GM13977 (cell line): ENCODE measurements at regions not wholly inside any gene's neighbourhood (a gene's known extent, or its start where the extent isn't known, plus 50 kb on each side); places are given as distances from the start of the nearest gene placed in this dataset.

Experiments
- DNase-seq: peaks from one replicate; pipeline ENCODE4 v3.0.0; 2012; ENCODE audit warnings: low spot score
- in situ Hi-C: fragments of 300-500 bp; cut with MboI; formaldehyde crosslinking; loops from one replicate; pipeline ENCODE4 v1.12.0; 2022; ENCODE audit warnings: low sequenced_read_pairs, low pct_unique_long_range_greater_than_20kb, mixed read lengths, inconsistent platforms; ENCODE audit not compliant: unreplicated experiment
- TF ChIP-seq, protein P1 (sequence below): IDR thresholded peaks from 2 replicates; pipeline ENCODE4 v1.5.1; 2012; ENCODE audit warnings: mild to moderate bottlenecking, control low read depth; ENCODE audit not compliant: insufficient read depth; ENCODE audit errors: extremely low read depth, missing control alignments

DNA sequence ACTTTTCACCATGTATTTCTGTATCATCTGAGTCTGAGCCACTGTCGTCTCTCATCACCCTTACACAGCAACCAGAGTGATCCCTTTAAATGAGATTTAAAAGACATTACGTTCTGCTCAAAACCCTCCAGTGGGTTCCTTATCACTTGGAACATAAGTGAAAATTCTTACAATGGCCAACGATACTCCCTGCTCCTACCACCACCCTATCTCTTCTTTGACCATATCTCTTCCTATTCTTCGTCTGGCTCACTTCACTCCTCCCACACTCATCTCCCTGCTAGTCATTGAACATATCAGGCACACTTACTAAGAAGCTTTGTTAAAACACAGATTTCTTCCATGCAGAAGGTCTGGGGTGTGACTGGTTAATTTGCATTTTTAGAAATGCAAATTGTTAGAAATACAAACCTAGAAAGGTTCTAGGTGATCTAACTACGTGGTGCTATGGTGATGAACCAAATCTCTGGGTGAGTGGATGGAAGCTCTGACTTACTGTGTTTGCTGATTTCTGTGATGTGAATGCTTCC, 166.6 kb upstream of the CD180 start:
- in situ Hi-C loops: no loop called here
- TF ChIP-seq, protein P1, sequence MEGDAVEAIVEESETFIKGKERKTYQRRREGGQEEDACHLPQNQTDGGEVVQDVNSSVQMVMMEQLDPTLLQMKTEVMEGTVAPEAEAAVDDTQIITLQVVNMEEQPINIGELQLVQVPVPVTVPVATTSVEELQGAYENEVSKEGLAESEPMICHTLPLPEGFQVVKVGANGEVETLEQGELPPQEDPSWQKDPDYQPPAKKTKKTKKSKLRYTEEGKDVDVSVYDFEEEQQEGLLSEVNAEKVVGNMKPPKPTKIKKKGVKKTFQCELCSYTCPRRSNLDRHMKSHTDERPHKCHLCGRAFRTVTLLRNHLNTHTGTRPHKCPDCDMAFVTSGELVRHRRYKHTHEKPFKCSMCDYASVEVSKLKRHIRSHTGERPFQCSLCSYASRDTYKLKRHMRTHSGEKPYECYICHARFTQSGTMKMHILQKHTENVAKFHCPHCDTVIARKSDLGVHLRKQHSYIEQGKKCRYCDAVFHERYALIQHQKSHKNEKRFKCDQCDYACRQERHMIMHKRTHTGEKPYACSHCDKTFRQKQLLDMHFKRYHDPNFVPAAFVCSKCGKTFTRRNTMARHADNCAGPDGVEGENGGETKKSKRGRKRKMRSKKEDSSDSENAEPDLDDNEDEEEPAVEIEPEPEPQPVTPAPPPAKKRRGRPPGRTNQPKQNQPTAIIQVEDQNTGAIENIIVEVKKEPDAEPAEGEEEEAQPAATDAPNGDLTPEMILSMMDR: no peak
- no peak for DNase-seq

DNA sequence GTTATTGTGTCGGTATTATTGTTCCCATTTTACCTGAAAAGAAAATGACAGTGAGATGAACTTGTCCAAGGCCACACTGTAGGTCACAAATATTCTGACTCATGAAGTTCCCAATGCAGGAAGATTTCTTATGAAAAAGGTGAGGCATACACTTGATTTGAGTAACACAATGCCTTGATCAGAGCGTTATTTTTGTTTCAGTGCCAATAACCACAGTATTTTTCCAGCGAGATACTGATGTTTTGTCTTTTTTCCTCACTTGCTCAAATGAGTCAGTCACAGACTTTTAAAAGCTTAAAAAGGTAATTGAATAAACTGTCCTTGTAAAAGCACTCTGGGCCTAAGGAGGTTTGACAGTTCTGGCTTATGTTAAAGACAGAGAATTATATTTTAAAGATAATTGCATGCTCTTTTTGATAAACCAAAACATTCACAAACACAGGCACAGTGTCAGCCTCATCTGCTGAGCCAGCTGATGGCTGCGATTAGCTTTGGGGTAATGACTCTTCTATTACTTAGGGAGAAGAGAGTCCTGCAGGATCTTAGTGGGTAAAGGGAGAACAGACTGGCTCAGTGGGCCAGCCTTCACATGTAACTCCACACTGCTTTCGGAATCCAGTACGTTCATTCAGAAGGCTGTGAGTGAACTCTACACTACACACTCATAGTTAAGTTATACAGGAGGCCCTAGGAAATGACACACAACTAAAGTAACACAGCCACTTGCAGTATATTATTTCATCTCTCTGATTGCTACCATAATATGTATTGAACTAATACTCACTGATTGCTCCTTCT, 165.5 kb upstream of the CD180 start:
- no peak for DNase-seq
- in situ Hi-C loops: no loop called here
- TF ChIP-seq, protein P1: no peak

DNA sequence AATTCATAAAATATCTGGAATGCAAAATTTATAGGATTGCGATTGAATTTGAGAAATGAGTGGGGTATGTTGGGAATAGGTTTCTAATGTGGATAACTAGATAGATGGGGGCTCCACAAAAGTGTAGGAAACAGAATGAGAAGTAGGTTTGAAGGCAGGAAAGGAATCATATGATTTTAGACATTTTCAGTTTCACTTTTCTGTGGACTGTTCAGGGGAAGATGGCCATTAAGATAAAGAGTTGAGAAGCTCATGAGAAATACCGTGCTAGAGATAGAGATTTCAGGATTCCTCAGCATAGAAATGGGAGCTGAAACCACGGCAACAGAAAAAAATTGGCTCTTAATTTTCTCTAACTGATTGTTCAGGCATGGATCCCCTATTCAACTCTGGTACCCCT, 163.4 kb upstream of the CD180 start:
- no peak for DNase-seq
- TF ChIP-seq, protein P1: no peak
- in situ Hi-C loops: no loop called here

DNA sequence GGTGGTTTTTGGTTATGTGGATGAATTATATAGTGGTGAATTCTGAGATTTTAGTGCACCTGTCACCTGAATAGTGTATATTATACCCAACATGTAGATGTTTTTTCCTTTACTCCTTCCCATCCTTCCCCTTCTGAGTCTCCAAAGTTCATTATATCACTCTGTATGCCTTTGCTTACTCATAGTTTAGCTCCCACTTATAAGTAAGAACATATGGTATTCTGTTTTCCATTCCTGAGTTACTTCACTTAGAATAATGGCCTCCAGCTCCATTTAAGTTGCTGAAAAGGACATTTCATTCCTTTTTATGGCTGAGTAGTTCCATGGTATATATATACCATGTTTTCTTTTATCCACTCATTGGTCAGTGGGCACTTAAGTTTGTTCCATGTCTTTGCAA, 161.6 kb upstream of the CD180 start:
- DNase-seq: no peak
- TF ChIP-seq, protein P1: no peak
- in situ Hi-C loops: no loop called here

DNA sequence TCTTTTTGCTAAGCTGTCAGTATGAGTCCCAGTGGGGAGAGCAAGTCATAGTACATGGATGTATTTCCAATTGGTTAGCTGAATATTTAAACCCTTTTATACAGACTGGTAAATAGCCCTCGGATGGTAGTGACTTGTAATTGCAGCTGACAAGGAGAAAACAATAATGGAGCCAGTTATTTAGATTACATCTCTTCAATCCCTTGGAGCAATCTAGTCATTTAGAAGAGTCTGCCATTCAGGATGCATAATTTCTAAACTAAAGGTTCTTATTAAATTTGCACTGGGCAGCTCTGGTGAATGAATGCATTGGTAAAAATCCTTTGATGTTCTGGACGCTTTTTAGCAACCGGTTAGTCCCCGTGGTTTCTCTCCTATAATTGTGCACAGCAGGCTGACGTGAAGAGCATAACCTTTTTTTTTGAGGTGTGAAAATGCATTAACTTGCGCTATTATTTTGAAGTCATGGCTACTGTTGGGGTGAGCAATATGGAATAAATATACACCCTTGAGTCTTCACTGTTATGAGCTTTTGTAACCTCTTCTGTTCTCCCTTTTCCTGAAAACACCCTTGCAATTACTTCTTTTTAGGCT, 158.6 kb upstream of the CD180 start:
- TF ChIP-seq, protein P1: no peak
- no peak for DNase-seq
- in situ Hi-C loops: no loop called here

DNA sequence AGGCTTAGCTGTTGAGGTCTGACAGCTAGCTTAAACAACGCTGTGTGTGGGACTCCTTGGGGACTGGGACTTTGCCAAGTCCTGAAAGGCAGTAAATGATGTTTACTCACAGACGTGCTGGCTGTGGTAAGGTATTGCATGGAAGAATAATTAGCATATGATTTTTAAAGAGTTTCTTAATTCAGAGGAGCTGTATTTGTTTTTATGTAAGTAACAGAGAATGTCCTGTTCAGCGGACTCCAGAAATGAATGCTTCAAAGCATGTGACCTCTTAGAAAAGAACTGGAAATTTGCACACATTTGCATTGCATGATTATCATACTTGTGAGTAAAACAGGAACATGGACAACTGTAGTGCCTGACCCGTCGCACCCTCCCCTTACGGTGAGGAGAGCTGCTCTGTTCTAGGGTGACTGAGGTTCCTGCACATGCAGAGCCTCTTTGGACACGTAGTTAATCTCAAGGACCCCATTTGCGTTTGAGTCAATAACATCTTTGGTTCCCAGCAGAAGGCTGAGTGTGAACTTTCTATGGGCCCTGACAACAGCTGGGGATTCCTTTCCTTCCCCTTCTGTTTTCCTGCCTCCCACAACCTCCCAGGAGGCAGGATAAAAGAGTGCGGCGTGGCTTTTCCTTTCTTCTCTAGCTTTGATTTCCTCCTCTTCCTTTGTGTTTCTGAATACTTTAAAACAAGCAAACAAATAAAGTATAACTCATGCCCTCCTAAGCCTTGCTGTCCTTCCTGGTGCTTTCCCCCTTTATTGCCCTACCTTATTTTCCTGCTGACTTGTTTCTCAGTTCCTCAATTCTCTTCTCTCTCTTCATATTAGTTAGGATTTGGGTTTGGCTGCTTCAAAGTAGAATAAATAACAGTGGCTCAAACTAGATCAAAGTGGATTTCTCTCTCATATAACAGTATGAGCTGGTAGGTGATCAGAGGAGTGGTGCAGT, 157.2 kb upstream of the CD180 start:
- in situ Hi-C loops: no loop called here
- TF ChIP-seq, protein P1: no peak
- no peak for DNase-seq
